SU-DHL-6 (cell line): ENCODE measurements at regions not wholly inside any gene's neighbourhood (a gene's known extent, or its start where the extent isn't known, plus 50 kb on each side); places are given as distances from the start of the nearest gene placed in this dataset.

ENCODE experiments used
- H2AFZ ChIP-seq: fragments of 200-600 bp; sonication (generic); 2 replicates; pipeline ENCODE4 v1.6.1; 2014; ENCODE audit warnings: low read depth, mild to moderate bottlenecking, moderate library complexity, mixed read lengths, antibody characterized with exemption, low read length; ENCODE audit not compliant: severe bottlenecking
- H3F3A ChIP-seq: fragments of 200-600 bp; shearing (Covaris generic); 2 replicates; pipeline ENCODE4 v1.6.0; 2016; ENCODE audit warnings: antibody characterized with exemption, mild to moderate bottlenecking; ENCODE audit not compliant: insufficient read depth
- H3K27ac ChIP-seq: fragments of 200-600 bp; sonication (generic); 2 replicates; pipeline ENCODE4 v1.5.1; 2016; ENCODE audit warnings: low read depth, mild to moderate bottlenecking, low read length, moderate library complexity, mixed read lengths
- H3K27me3 ChIP-seq: fragments of 200-600 bp; sonication (generic), shearing (Covaris generic); 2 replicates; pipeline ENCODE4 v1.6.0; 2014; ENCODE audit warnings: mild to moderate bottlenecking, low read length
- H3K36me3 ChIP-seq: fragments of 200-600 bp; sonication (generic); 2 replicates; pipeline ENCODE4 v1.6.1; 2014; ENCODE audit warnings: mild to moderate bottlenecking, low read length, mixed read lengths
- H3K4me2 ChIP-seq: fragments of 300-600, 200-600 bp; shearing (Covaris generic), sonication (generic); 2 replicates; pipeline ENCODE4 v1.6.0; 2014; ENCODE audit warnings: low read length, low read depth, mild to moderate bottlenecking; ENCODE audit not compliant: poor library complexity, severe bottlenecking
- H3K4me3 ChIP-seq: fragments of 200-600 bp; sonication (generic); 2 replicates; pipeline ENCODE4 v1.5.1; 2014; ENCODE audit warnings: antibody characterized with exemption, low read length, mild to moderate bottlenecking, mixed read lengths; ENCODE audit not compliant: insufficient read depth, poor library complexity, severe bottlenecking
- H3K79me2 ChIP-seq: fragments of 200-600 bp; sonication (generic); 2 replicates; pipeline ENCODE4 v1.6.1; 2014; ENCODE audit warnings: mild to moderate bottlenecking, low read length, moderate library complexity; ENCODE audit not compliant: insufficient read depth
- H3K9ac ChIP-seq: fragments of 200-600 bp; sonication (generic); 2 replicates; pipeline ENCODE4 v1.7.0; 2014; ENCODE audit warnings: mild to moderate bottlenecking, low read length
- H3K9me2 ChIP-seq: fragments of 200-600 bp; sonication (generic); replicated peaks from 2 replicates; pipeline ENCODE4 v1.6.1; 2014; ENCODE audit warnings: low read length; ENCODE audit not compliant: insufficient read depth
- H3K9me3 ChIP-seq: fragments of 200-600 bp; sonication (generic); 2 replicates; pipeline ENCODE4 v1.6.1; 2014; ENCODE audit warnings: low read length, mixed read lengths; ENCODE audit not compliant: insufficient read depth
- H4K20me1 ChIP-seq: fragments of 200-600 bp; sonication (generic); 2 replicates; pipeline ENCODE4 v1.6.1; 2014; ENCODE audit warnings: low read depth, mild to moderate bottlenecking, antibody characterized with exemption, low read length, moderate library complexity, mixed read lengths
- EZH2phosphoT487 ChIP-seq: fragments of 200-600 bp; sonication (generic), shearing (Covaris generic); conservative IDR thresholded peaks from 2 replicates; pipeline ENCODE4 v1.6.1; 2018; ENCODE audit warnings: mild to moderate bottlenecking, antibody characterized with exemption, low read length, moderate library complexity, mixed read lengths
- TF ChIP-seq, protein P1 (sequence below): fragments of 200-600 bp; sonication (generic); IDR thresholded peaks from one replicate; pipeline ENCODE4 v1.5.1; 2017; ENCODE audit warnings: antibody characterized with exemption, mild to moderate bottlenecking, low read length, moderate library complexity; ENCODE audit not compliant: insufficient read depth, poor library complexity, severe bottlenecking

DNA sequence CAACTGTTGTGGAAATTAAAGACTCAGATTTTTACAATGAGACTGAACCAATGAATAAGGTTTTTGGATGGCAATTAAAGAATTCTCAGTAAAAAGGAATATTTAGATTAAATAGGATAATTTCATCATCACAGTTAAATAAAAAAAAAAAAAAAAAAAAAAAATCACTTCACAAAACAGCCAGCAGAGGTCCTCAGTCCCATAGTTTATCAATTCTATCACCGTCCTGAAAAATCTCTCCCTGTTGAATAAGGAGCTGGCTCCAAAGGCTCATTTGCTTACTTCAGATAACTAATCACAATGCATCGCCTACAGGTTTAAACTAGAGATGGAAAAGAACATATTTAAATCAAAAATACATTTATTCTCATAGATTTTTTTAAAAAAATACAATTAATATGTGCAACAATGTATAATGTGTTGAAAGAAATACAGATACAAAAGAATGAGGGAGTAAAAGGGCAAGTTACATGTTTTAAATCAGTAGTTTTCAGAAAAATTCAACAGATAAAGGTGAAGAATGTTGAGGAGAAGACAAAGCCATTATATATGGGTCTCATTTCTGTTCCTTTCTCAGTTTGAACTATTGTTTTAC is 175.8 kb upstream of the CHD1 start:
- Histone ChIP-seq H2AFZ (no peak overlapping the region), H3K9ac (no peak overlapping the region), H4K20me1 (no peaks in the 10 kb centered on the region), H3K4me3 (no peak overlapping the region), H3K9me2 (no peaks in the 10 kb centered on the region), H3K27ac (no peak overlapping the region), H3K79me2 (no peaks in the 10 kb centered on the region), H3K27me3 (no peaks in the 10 kb centered on the region), H3F3A (no peaks in the 10 kb centered on the region), H3K36me3 (no peaks in the 10 kb centered on the region), H3K9me3 (no peaks in the 10 kb centered on the region), H3K4me2 (no peak overlapping the region)
- TF ChIP-seq EZH2phosphoT487, result no peak
- TF ChIP-seq, protein P1, sequence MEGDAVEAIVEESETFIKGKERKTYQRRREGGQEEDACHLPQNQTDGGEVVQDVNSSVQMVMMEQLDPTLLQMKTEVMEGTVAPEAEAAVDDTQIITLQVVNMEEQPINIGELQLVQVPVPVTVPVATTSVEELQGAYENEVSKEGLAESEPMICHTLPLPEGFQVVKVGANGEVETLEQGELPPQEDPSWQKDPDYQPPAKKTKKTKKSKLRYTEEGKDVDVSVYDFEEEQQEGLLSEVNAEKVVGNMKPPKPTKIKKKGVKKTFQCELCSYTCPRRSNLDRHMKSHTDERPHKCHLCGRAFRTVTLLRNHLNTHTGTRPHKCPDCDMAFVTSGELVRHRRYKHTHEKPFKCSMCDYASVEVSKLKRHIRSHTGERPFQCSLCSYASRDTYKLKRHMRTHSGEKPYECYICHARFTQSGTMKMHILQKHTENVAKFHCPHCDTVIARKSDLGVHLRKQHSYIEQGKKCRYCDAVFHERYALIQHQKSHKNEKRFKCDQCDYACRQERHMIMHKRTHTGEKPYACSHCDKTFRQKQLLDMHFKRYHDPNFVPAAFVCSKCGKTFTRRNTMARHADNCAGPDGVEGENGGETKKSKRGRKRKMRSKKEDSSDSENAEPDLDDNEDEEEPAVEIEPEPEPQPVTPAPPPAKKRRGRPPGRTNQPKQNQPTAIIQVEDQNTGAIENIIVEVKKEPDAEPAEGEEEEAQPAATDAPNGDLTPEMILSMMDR, result peak; percentile 30

DNA sequence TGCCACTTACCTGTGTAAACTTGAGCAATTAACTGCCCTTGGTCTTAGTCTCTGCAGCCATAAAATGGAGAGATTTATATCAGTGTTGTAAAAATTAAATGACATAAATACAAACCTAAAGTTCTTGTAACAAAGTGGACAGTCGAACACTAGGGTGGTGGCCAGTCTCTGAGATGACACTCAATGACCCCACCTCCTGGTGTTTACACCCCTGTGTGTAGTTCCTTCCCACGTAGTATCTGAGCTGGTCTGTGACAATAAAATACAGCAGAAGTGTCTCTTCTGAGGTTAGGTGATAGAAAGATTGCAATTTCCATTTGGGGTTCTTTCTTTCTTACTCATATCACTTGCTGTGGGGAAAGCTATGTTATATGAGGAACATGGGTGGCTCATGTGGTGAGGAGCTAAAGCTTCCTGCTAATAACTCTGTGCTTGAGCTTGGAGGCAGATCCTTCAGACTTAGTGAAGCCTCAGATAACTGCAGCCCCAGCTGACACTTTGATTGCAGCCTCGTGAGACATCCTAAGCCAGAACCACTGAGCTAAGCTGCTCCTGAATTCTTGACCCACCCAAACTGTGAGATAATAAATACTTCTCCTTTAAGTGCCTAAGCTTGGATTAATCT is 173.4 kb upstream of the CHD1 start:
- Histone ChIP-seq H3K9me2 (no peaks in the 10 kb centered on the region), H3K9me3 (no peaks in the 10 kb centered on the region), H4K20me1 (no peaks in the 10 kb centered on the region), H3K4me2 (no peak overlapping the region), H3K27me3 (no peaks in the 10 kb centered on the region), H3K4me3 (no peak overlapping the region), H3K79me2 (no peaks in the 10 kb centered on the region), H3K27ac (no peak overlapping the region), H3K9ac (no peak overlapping the region), H3K36me3 (no peaks in the 10 kb centered on the region), H2AFZ (no peak overlapping the region), H3F3A (no peaks in the 10 kb centered on the region)
- TF ChIP-seq, protein P1, result no peak
- TF ChIP-seq EZH2phosphoT487, result no peak

DNA sequence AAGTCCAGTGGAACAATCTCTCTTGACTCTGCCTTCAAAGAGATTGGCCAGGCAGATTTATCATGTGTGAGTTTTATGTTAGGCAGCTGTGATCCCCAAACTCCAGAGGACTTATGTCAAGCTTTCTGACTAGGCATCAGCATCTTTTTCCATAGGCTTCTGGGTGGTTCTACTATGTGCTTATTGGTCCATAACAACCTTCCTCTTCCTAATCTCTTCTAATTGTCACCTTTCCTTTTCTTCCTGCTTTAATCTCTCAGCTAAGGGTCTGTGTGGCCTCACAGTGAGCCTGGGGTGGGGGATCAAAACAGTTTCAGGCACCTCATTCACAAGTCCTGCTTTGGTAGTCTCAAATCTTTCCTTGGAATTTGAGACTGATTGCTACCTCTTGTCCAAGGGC is 170.9 kb upstream of the CHD1 start:
- Histone ChIP-seq H3K27ac (no peak overlapping the region), H2AFZ (no peak overlapping the region), H3F3A (no peaks in the 10 kb centered on the region), H3K27me3 (peaks cover 3% of the 10 kb centered on the region; the same call in 1 of the 2 replicates), H4K20me1 (no peaks in the 10 kb centered on the region), H3K4me2 (no peak overlapping the region), H3K79me2 (no peaks in the 10 kb centered on the region), H3K9ac (no peak overlapping the region), H3K9me2 (no peaks in the 10 kb centered on the region), H3K4me3 (no peak overlapping the region), H3K36me3 (no peaks in the 10 kb centered on the region), H3K9me3 (no peaks in the 10 kb centered on the region)
- TF ChIP-seq EZH2phosphoT487, result no peak
- TF ChIP-seq, protein P1, result no peak
